GM19328 (cell line): ENCODE measurements at regions not wholly inside any gene's neighbourhood (a gene's known extent, or its start where the extent isn't known, plus 50 kb on each side); places are given as distances from the start of the nearest gene placed in this dataset.
A peak's percentile ranks its signal among the peaks of the same experiment; 100 is the strongest.

Experiments used
- ATAC-seq: cut with Tn5 transposase; IDR thresholded peaks from one replicate; pipeline ENCODE4 v1.9.1; 2021; ENCODE audit warnings: mild to moderate bottlenecking, moderate library complexity; ENCODE audit not compliant: unreplicated experiment

GRCh38 chr2:173419506-173419905, 64.8 kb downstream of the CDCA7 start:
- no peak for ATAC-seq

- ATAC-seq, result no peak
Observed at GRCh38 chr2:173424886-173425285, 70.2 kb downstream of the CDCA7 start.

GRCh38 chr2:173427887-173428668, 73.4 kb downstream of the CDCA7 start:
- ATAC-seq, result no peak

GRCh38 chr2:173431191-173431590, 76.5 kb downstream of the CDCA7 start:
- ATAC-seq, result no peak

GRCh38 chr2:173432049-173432754, 77.5 kb downstream of the CDCA7 start:
- ATAC-seq, result no peak

- no peak for ATAC-seq
Observed at GRCh38 chr2:173434762-173435569, 80.3 kb downstream of the CDCA7 start.

GRCh38 chr2:173435574-173435973, 80.9 kb downstream of the CDCA7 start:
- ATAC-seq, result no peak

GRCh38 chr2:173436088-173436487, 81.4 kb downstream of the CDCA7 start:
- ATAC-seq, result no peak

- ATAC-seq, result no peak
Observed at GRCh38 chr2:173441222-173441621, 86.5 kb downstream of the CDCA7 start.

- ATAC-seq, result no peak
Observed at GRCh38 chr2:173442542-173442941, 87.9 kb downstream of the CDCA7 start.

GRCh38 chr2:173446722-173447121, 92.0 kb downstream of the CDCA7 start:
- no peak for ATAC-seq

- peak; percentile 86 for ATAC-seq
Observed at GRCh38 chr2:173448938-173449471, 94.3 kb downstream of the CDCA7 start.

GRCh38 chr2:173451118-173451517, 96.4 kb downstream of the CDCA7 start:
- ATAC-seq, result no peak

GRCh38 chr2:173451941-173452340, 97.3 kb downstream of the CDCA7 start:
- no peak for ATAC-seq

GRCh38 chr2:173452416-173452815, 97.7 kb downstream of the CDCA7 start:
- ATAC-seq, result no peak

GRCh38 chr2:173456960-173457359, 102.3 kb downstream of the CDCA7 start:
- no peak for ATAC-seq

GRCh38 chr2:173457366-173457765, 102.7 kb downstream of the CDCA7 start:
- no peak for ATAC-seq

- ATAC-seq, result no peak
Observed at GRCh38 chr2:173458991-173459780, 104.5 kb downstream of the CDCA7 start.

GRCh38 chr2:173462892-173463840, 108.5 kb downstream of the CDCA7 start:
- ATAC-seq, result no peak
